LNCAP (cell line): ENCODE measurements at regions not wholly inside any gene's neighbourhood (a gene's known extent, or its start where the extent isn't known, plus 50 kb on each side); places are given as distances from the start of the nearest gene placed in this dataset.

ENCODE experiments used
- CTCF ChIP-seq: fragments of 450-650 bp; IDR thresholded peaks from 2 replicates; pipeline ENCODE4 v1.5.1; 2017; ENCODE audit warnings: mild to moderate bottlenecking

- TF ChIP-seq CTCF = no peak
Observed at GRCh38 chr7:25527665-25528170, 299.4 kb upstream of the NPVF start.

- no peak for TF ChIP-seq CTCF
Observed at GRCh38 chr7:25529320-25529719, 301.0 kb upstream of the NPVF start.

- TF ChIP-seq CTCF = no peak
Observed at GRCh38 chr7:25536851-25537250, 308.6 kb upstream of the NPVF start.

GRCh38 chr7:25537662-25538375, 309.5 kb upstream of the NPVF start:
- no peak for TF ChIP-seq CTCF

- no peak for TF ChIP-seq CTCF
Observed at GRCh38 chr7:25541094-25541821, 313.0 kb upstream of the NPVF start.

- no peak for TF ChIP-seq CTCF
Observed at GRCh38 chr7:25541877-25542276, 313.6 kb upstream of the NPVF start.

- TF ChIP-seq CTCF = no peak
Observed at GRCh38 chr7:25543210-25543609, 314.9 kb upstream of the NPVF start.
